GM23338 (cell line): ENCODE measurements at regions not wholly inside any gene's neighbourhood (a gene's known extent, or its start where the extent isn't known, plus 50 kb on each side); places are given as distances from the start of the nearest gene placed in this dataset.

Experiments
- EZH2 ChIP-seq: fragments of 200-600 bp; sonication (generic); IDR thresholded peaks from one replicate; pipeline ENCODE4 v1.8.0; 2017; ENCODE audit warnings: antibody characterized with exemption, mild to moderate bottlenecking, low read depth; ENCODE audit not compliant: unreplicated experiment
- EZH2phosphoT487 ChIP-seq: fragments of 200-600 bp; sonication (generic); IDR thresholded peaks from one replicate; pipeline ENCODE4 v1.8.1; 2018; ENCODE audit warnings: antibody characterized with exemption; ENCODE audit not compliant: unreplicated experiment
- JUNB ChIP-seq: IDR thresholded peaks from one replicate; pipeline ENCODE4 v1.6.1; 2016; ENCODE audit warnings: antibody characterized with exemption; ENCODE audit not compliant: unreplicated experiment
- NANOG ChIP-seq: IDR thresholded peaks from 2 replicates; pipeline ENCODE4 v1.6.1; 2016; ENCODE audit warnings: antibody characterized with exemption, borderline replicate concordance
- TF ChIP-seq, protein P1 (sequence below), 2 experiments: fragments of 200-600 bp in 1 of 2; sonication (generic) in 1 of 2; conservative IDR thresholded peaks; 2 replicates each; pipeline versions ENCODE4 v1.5.1 to v1.6.1; 2016 to 2017; ENCODE audit warnings: antibody characterized with exemption in 2 of 2, low read depth in 2 of 2, mild to moderate bottlenecking in 2 of 2, moderate library complexity in 1 of 2

DNA sequence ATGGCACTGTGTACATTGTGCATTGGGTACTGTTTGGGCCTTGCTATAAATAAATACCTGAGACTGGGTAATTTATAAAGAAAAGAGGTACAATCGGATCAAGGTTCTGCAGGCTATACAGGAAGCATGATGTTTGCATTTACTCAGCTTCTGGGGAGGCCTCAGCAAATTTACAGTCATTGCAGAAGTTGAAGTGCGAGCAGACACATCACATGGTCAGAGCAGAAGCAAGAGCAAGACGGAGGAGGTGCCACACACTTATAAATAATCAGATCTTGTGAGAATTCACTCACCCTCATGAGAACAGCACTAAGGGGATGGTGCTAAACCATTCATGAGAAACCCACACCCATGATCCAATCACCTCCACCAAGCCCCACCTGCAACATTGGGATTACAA, 505.0 kb downstream of the ARAP2 start:
- TF ChIP-seq, protein P1, sequence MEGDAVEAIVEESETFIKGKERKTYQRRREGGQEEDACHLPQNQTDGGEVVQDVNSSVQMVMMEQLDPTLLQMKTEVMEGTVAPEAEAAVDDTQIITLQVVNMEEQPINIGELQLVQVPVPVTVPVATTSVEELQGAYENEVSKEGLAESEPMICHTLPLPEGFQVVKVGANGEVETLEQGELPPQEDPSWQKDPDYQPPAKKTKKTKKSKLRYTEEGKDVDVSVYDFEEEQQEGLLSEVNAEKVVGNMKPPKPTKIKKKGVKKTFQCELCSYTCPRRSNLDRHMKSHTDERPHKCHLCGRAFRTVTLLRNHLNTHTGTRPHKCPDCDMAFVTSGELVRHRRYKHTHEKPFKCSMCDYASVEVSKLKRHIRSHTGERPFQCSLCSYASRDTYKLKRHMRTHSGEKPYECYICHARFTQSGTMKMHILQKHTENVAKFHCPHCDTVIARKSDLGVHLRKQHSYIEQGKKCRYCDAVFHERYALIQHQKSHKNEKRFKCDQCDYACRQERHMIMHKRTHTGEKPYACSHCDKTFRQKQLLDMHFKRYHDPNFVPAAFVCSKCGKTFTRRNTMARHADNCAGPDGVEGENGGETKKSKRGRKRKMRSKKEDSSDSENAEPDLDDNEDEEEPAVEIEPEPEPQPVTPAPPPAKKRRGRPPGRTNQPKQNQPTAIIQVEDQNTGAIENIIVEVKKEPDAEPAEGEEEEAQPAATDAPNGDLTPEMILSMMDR (conservative IDR thresholded peaks at IDR 0.05; ENCODE audit: low read depth in 2 of 2) = no peak
- no peak for TF ChIP-seq NANOG
- no peak for TF ChIP-seq EZH2
- TF ChIP-seq EZH2phosphoT487 = no peak
- no peak for TF ChIP-seq JUNB
